Tibial artery (tissue), 4 donors: ENCODE measurements at regions not wholly inside any gene's neighbourhood (a gene's known extent, or its start where the extent isn't known, plus 50 kb on each side); places are given as distances from the start of the nearest gene placed in this dataset.

Source experiments
- DNase-seq, 2 donors: peaks; one replicate each; pipeline ENCODE4 v3.0.0-alpha.2; 2019
- H3K27ac ChIP-seq, 2 donors: fragments of 200-600 bp; sonication (generic) in 1 of 2; 1 replicate in 1 of 2; 2 replicates in 1 of 2; pipeline ENCODE4 v1.5.1; 2018 to 2019; ENCODE audit warnings: mild to moderate bottlenecking in 1 of 2
- H3K27me3 ChIP-seq, 2 donors: fragments of 200-600 bp; sonication (generic) in 1 of 2; one replicate each; pipeline versions ENCODE4 v1.5.1 to v1.6.0; 2016 to 2019
- H3K36me3 ChIP-seq, 3 donors: fragments of 200-600 bp; sonication (generic) in 2 of 3; one replicate each; pipeline ENCODE4 v1.5.1; 2016 to 2019; ENCODE audit warnings: mild to moderate bottlenecking in 2 of 3
- H3K4me1 ChIP-seq, 4 donors: fragments of 200-600 bp; sonication (generic) in 2 of 4; 1 replicate in 3 of 4; 2 replicates in 1 of 4; pipeline ENCODE4 v1.5.1; 2016 to 2019
- H3K4me3 ChIP-seq, 2 donors: fragments of 200-600 bp; sonication (generic) in 1 of 2; 1 replicate in 1 of 2; 2 replicates in 1 of 2; pipeline ENCODE4 v1.5.1; 2018 to 2019; ENCODE audit warnings: mild to moderate bottlenecking in 2 of 2
- H3K9me3 ChIP-seq, 3 donors: fragments of 200-600 bp; sonication (generic) in 1 of 3; one replicate each; pipeline ENCODE4 v1.5.1; 2016 to 2019
- intact Hi-C: fragments of 100-400 bp; cut with DNase I; formaldehyde crosslinking; loops from one replicate; pipeline ENCODE4 v1.15.0; 2023; ENCODE audit warnings: low total_unique reads
- TF ChIP-seq, protein P1 (sequence below), 2 experiments: fragments of 200-600 bp in 1 of 2; fragments of 450-650 bp in 1 of 2; IDR thresholded peaks; one replicate each; pipeline ENCODE4 v1.5.1; 2017 to 2019; ENCODE audit warnings: antibody characterized with exemption in 2 of 2, mild to moderate bottlenecking in 1 of 2, moderate library complexity in 1 of 2

DNA sequence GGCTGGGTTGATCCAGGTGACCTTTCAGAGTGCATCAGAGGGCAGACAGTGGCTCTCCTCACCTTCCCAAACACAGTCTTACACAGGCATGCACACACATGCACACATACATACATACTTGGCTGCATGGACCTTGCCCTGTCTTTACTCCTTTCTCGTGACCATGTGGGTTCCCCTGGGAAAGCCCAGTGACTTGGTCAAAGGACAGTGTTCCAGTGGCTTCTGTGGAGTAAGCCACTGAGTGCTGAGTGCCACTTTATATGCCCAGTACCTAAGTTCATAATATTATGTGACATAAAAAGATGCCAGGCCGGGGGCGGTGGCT, 249.4 kb downstream of the MYCN start:
- Histone ChIP-seq H3K9me3 (no peaks in the 10 kb centered on the region), H3K4me3 (no peak overlapping the region), H3K27me3 (no peaks in the 10 kb centered on the region), H3K4me1 (no peaks in the 10 kb centered on the region), H3K27ac (no peak overlapping the region), H3K36me3 (no peaks in the 10 kb centered on the region)
- TF ChIP-seq, protein P1, sequence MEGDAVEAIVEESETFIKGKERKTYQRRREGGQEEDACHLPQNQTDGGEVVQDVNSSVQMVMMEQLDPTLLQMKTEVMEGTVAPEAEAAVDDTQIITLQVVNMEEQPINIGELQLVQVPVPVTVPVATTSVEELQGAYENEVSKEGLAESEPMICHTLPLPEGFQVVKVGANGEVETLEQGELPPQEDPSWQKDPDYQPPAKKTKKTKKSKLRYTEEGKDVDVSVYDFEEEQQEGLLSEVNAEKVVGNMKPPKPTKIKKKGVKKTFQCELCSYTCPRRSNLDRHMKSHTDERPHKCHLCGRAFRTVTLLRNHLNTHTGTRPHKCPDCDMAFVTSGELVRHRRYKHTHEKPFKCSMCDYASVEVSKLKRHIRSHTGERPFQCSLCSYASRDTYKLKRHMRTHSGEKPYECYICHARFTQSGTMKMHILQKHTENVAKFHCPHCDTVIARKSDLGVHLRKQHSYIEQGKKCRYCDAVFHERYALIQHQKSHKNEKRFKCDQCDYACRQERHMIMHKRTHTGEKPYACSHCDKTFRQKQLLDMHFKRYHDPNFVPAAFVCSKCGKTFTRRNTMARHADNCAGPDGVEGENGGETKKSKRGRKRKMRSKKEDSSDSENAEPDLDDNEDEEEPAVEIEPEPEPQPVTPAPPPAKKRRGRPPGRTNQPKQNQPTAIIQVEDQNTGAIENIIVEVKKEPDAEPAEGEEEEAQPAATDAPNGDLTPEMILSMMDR (IDR thresholded peaks at IDR 0.05) = no peak
- DNase-seq = no peak
- intact Hi-C loops = no loop called here

DNA sequence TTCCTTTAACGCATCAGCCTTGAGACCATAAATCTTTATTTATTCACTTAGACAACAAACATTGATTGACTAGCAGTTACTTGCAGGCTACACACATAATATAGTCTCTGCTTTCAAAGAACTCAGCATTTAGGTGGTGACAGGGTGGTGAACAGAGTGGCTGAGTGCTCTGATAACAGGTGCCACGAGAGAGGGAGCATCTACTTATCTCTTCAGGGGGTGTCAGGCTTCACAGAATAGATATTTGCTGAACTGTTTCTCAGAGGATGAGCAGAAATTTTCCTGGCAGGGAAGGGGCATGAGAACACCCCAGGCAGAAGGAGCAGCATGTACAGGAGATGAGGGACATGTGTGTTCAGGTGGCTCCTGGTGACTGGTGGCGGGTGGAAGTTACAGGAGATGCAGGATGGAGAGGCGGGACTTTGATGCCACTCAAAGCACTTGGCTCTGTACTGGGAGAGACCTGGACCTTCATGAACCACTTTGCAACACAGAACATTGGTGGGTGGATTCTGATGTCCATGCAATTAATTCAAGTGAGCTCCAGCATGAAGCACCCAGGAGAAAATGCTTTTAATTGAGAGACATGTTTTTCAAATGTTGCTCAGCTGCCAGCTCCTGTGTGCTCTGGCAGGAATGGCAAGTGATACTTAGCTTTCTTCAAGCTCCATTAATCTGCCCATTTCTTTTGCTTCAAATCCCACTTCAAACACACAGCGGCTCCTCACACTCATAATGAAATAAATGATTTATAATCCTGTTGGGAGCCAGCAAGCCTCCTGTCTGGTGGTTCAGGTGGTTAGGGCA, 248.9 kb downstream of the MYCN start:
- TF ChIP-seq, protein P1 (IDR thresholded peaks at IDR 0.05) = no peak
- no peaks in the 10 kb centered on the region for H3K27me3 ChIP-seq
- intact Hi-C loops = no loop called here
- H3K36me3 ChIP-seq = no peaks in the 10 kb centered on the region
- no peak overlapping the region for H3K27ac ChIP-seq
- DNase-seq = no peak
- no peak overlapping the region for H3K4me3 ChIP-seq
- no peaks in the 10 kb centered on the region for H3K9me3 ChIP-seq
- no peaks in the 10 kb centered on the region for H3K4me1 ChIP-seq

DNA sequence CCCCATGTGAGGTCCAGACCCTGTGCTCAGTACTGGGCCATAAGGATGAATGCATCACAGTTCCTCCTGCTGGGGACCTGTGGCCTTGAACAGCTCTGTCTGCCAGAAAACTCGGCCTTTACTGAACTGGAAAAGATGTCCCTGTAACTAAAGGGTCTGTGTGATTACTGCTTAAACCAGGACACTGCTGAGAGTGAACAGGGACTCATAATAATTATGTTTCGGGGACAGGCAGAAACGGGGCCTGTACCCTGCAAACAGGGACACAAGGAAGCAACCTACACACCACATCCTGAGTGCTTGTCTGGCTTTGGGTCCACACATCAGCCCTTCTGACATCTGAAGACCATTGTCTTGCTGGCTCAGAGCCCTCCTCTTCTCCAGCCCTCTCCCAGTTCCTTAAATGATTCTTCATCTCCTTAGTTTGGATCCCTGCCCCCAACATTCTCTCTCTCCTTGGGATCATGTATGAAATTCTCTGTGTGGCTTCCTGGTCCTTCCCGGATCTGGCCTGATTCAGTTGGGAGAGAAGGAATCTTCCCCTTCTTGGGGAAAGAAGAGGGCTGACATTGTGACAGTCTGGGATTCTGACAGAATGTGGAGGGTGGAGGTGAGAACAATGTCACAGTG, 248.0 kb downstream of the MYCN start:
- Histone ChIP-seq H3K4me3 (no peak overlapping the region), H3K4me1 (no peaks in the 10 kb centered on the region), H3K27ac (no peak overlapping the region), H3K36me3 (no peaks in the 10 kb centered on the region), H3K9me3 (no peaks in the 10 kb centered on the region), H3K27me3 (no peaks in the 10 kb centered on the region)
- TF ChIP-seq, protein P1 (IDR thresholded peaks at IDR 0.05) = no peak
- intact Hi-C loops = no loop called here
- DNase-seq = no peak

DNA sequence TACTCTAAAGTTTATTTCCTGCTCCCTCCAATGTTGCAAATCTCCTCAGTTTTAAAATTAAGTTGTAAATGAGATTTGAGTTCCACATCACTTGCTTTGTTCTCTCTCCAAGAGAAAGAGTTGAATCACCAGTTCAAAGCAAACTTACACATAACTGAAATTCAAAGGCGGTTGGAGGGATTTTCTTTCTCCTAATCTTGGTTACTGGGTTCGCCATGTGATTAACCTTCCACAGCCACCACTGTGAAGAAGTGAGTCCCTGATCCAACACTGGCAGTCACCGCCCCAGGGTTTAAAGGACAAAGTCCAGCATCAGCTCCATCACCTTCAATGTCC, 247.1 kb downstream of the MYCN start:
- intact Hi-C loops = no loop called here
- DNase-seq = no peak

DNA sequence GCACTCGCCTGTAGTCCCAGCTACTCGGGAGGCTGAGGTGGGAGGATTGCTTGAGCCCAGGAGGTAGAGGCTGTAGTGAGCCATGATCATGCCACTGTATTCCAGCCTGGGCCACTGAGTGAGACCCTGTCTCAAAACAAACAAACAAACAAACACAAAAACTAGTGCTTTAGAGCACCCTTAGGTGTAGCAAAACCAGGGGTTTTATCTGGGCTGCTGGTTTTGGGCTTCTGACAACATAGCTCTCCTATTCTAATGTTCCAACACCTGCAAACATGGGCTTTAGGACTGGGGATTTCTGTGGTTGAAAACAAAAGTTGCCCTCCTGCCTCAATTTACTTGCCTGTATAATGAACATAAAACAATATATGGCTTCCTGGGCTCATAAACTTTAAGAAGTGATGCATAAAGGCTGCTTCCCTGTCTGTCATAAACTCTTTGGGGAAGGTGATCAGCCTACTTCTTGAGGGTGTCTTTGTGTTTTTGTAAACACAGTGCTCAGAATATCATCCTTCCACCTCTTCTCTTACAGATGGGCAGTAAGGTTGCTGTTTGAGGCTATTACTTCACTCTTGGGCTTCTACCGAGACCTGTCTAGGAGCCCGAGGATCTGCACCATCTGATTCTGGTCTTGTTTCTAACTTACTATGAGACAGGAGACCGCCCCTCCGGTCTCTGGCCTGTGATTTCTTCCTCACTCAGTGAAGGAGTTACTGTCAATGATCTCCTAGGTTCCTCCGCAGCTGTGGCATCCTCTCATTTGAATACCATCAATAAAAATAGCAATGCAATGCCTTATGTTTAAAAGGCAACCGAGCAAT, 246.5 kb downstream of the MYCN start:
- Histone ChIP-seq H3K27me3 (no peaks in the 10 kb centered on the region), H3K36me3 (no peaks in the 10 kb centered on the region), H3K4me3 (no peak overlapping the region), H3K9me3 (no peaks in the 10 kb centered on the region), H3K4me1 (no peaks in the 10 kb centered on the region), H3K27ac (no peak overlapping the region)
- TF ChIP-seq, protein P1 (IDR thresholded peaks at IDR 0.05) = no peak
- intact Hi-C loops = no loop called here
- no peak for DNase-seq

More for the DNA sequence above, 247.1 kb downstream of the MYCN start:
- TF ChIP-seq, protein P1 (IDR thresholded peaks at IDR 0.05) = no peak
- no peak overlapping the region for H3K27ac ChIP-seq
- H3K36me3 ChIP-seq = no peaks in the 10 kb centered on the region
- H3K27me3 ChIP-seq = no peaks in the 10 kb centered on the region
- H3K4me3 ChIP-seq = no peak overlapping the region
- H3K9me3 ChIP-seq = no peaks in the 10 kb centered on the region
- no peaks in the 10 kb centered on the region for H3K4me1 ChIP-seq
